ENCODE measurements at regions not wholly inside any gene's neighbourhood (a gene's known extent, or its start where the extent isn't known, plus 50 kb on each side); places are given as distances from the start of the nearest gene placed in this dataset.

DNA sequence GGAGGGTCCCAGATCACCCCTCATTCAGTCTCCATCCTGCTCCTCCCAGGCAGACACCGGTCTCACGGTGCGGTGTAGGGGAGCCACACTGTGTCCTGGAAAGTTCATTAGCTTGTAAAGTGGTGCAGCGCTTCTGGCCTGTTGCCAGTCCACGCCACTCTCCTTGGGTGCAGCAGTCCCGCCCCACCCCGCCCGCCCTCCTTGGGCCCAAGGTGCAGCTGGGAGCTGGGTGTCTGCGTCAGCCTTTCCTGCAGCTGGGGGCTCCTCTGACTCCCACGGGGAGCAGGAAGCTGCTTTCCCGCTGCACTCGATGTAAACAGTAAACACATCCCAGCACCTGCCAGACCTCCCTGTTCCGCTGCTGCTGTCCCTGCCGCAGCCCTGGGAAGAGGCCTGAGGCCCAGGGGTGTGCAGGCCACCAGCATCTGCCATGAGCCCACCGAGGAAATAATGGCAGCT lies 53.8 kb upstream of the ASB18 start:
- ATAC-seq (ENCODE audit: low FRiP score): no peak
- no peak for DNase-seq (ENCODE audit: low spot score)
- no peak for TF ChIP-seq CTCF (IDR thresholded peaks at IDR 0.05)

GRCh38 chr2:236318401-236318800 lies 54.2 kb upstream of the ASB18 start:
- TF ChIP-seq CTCF (IDR thresholded peaks at IDR 0.05): no peak
- DNase-seq (ENCODE audit: low spot score) (no peak), ATAC-seq (ENCODE audit: low FRiP score) (no peak)

DNA sequence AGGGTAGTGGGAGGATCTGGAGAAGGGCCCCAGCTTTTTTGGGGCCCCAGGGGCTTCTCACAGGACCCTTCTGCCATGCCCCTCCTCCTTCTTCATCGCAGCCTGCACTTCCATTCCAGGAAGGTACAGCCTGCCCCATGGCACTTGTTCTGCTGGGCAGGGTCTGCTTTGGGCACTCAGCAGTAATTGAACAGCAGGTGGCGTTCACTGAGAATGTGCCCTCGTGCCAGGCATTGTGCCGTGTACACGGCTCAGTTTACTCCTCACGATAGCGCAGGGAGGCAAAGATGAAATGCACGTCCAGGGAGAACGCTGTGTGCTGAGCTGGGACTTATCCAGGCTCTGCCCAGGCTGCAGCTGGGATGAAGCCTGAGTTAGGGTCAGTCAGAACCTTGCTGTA lies 54.8 kb upstream of the ASB18 start:
- DNase-seq (ENCODE audit: low spot score) (no peak), ATAC-seq (ENCODE audit: low FRiP score) (no peak)
- TF ChIP-seq CTCF (IDR thresholded peaks at IDR 0.05): no peak

DNA sequence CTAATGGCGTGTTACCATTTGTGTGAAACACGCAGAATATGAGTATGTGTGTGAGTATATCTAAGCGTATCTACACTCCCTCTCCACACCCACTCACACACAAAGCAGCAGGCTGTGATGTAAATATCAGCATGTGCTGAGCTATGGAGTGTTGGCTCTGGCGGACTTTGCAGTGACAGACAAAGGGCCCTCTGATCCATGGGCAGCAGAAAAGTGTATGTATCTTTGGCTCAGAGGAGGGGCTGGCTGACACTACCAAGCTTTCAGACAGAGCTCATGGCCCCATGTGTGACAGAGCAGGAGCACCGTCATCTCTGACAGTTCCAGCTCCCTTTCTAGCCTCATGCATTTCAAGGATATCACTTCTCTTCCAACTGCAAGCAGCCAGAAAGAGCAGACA lies 57.2 kb upstream of the ASB18 start:
- TF ChIP-seq CTCF (IDR thresholded peaks at IDR 0.05): no peak
- ATAC-seq (ENCODE audit: low FRiP score) (no peak), DNase-seq (ENCODE audit: low spot score) (no peak)

DNA sequence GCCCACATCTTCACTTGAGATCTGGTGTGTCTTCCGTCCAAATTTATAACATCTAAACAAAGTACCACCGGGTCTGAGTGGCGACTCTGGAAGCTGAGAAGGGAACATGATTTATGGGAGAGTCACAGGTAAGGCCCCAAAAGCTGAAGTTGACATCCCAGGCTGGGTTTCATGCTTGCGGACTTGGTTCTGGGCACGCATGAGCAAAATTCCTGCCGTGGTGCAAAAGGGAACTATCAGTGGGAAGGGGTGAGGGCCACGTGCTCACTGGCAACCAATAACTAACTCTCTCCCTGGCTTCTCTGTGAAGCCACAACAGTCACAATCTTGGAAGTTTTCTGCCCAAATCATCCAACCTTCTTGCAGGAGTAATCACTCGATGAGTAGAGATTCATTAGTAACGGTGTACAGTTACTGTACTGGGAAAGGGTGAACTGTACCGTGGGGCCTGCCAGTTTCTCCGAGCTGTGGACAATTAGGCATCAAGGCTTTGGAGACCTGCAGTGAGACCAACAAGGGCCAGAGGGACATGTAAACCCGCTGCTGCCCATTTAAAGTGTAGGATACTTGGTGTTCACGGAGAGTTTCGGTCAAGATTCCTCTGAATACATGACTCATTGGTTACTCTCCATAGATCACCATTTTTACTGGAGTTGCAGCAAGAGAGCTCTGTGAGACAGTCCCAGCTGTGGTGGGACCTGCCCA lies 69.4 kb upstream of the ASB18 start:
- DNase-seq (ENCODE audit: low spot score): no peak
- ATAC-seq (ENCODE audit: low FRiP score): no peak
- no peak for TF ChIP-seq CTCF (IDR thresholded peaks at IDR 0.05)

DNA sequence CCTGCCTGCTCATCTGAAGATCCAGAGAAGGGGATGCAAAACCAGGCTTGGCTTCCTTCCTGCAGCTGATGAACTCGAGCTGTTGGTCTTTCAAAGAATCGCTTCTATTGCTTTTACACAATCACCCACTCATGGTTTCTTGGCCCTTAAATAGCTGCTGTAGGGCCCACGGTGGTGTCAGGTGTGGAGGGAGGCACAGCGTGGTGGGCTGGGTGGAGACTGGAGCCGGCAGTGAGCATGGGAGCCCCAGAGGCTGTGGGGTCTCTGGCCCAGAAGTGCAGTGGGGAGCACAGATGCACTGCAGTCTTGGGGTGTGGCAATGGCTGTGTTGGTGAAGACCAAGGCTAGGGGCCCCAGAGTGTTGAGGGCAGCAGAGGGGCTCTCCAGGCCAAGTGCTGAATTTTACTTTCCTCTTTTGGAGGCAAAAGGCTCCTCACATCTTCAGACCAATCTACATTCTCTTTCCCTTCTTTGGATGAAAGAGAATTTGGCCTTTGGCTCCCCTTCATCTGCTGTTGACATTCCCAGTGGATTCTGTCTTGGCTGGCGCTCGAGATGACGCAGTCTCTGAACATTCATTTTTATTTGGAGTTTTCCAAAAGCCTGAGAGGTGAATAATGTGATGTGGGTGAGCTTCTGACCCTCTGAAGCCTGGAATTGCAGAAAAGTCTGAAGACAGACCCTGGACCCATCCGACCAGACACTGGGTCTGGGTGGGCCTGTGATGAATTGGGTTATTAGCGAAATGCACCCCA lies 70.1 kb upstream of the ASB18 start:
- DNase-seq (ENCODE audit: low spot score) (no peak), ATAC-seq (ENCODE audit: low FRiP score) (no peak)
- no peak for TF ChIP-seq CTCF (IDR thresholded peaks at IDR 0.05)

All from omental fat pad (tissue), 3 donors.